ENCODE measurements at regions not wholly inside any gene's neighbourhood (a gene's known extent, or its start where the extent isn't known, plus 50 kb on each side); places are given as distances from the start of the nearest gene placed in this dataset.

GRCh38 chr4:24234288-24234848 lies 344.5 kb upstream of the PPARGC1A start:
- H3K36me3 ChIP-seq (ENCODE audit: control insufficient read depth, insufficient read depth, low read length): no peaks in the 10 kb centered on the region
- WGBS, 2 experiments (ENCODE audit: insufficient coverage in 2 of 2): no CpG with 5 or more reads among the region's 3 CpGs
- peaks cover 6% of the 10 kb centered on the region for H3K4me1 ChIP-seq (ENCODE audit: control insufficient read depth, insufficient read depth, low read length, poor library complexity, severe bottlenecking)
- H3K4me3 ChIP-seq (ENCODE audit: extremely low read depth, insufficient read depth, low read length, poor library complexity, severe bottlenecking): no peak overlapping the region
- no peaks in the 10 kb centered on the region for H3K9me3 ChIP-seq (ENCODE audit: control insufficient read depth, low read length)
- H3K27ac ChIP-seq (ENCODE audit: low read depth, low read length, severe bottlenecking): no peak overlapping the region

GRCh38 chr4:24230955-24231354 lies 341.1 kb upstream of the PPARGC1A start:
- H3K4me3 ChIP-seq (ENCODE audit: extremely low read depth, insufficient read depth, low read length, poor library complexity, severe bottlenecking): no peak overlapping the region
- H3K36me3 ChIP-seq (ENCODE audit: control insufficient read depth, insufficient read depth, low read length): no peaks in the 10 kb centered on the region
- WGBS, 2 experiments (ENCODE audit: insufficient coverage in 2 of 2): 90 to 92% methylated on average over 5 of the region's 6 CpGs
- H3K9me3 ChIP-seq (ENCODE audit: control insufficient read depth, low read length): no peaks in the 10 kb centered on the region
- peaks cover 6% of the 10 kb centered on the region for H3K4me1 ChIP-seq (ENCODE audit: control insufficient read depth, insufficient read depth, low read length, poor library complexity, severe bottlenecking)
- H3K27ac ChIP-seq (ENCODE audit: low read depth, low read length, severe bottlenecking): no peak overlapping the region

- no peak overlapping the region for H3K27ac ChIP-seq (ENCODE audit: low read depth, low read length, severe bottlenecking)
- H3K4me3 ChIP-seq (ENCODE audit: extremely low read depth, insufficient read depth, low read length, poor library complexity, severe bottlenecking): no peak overlapping the region
- no peaks in the 10 kb centered on the region for H3K9me3 ChIP-seq (ENCODE audit: control insufficient read depth, low read length)
- H3K36me3 ChIP-seq (ENCODE audit: control insufficient read depth, insufficient read depth, low read length): no peaks in the 10 kb centered on the region
- peaks cover 3% of the 10 kb centered on the region for H3K4me1 ChIP-seq (ENCODE audit: control insufficient read depth, insufficient read depth, low read length, poor library complexity, severe bottlenecking)
- WGBS, 2 experiments (ENCODE audit: insufficient coverage in 2 of 2): 82 to 93% methylated on average over 3 of the region's 4 CpGs
Measured at GRCh38 chr4:24229978-24230377, 340.1 kb upstream of the PPARGC1A start.

GRCh38 chr4:24228692-24229091 lies 338.8 kb upstream of the PPARGC1A start:
- WGBS, 2 experiments (ENCODE audit: insufficient coverage in 2 of 2): 95 to 100% methylated on average over 1 to 4 of the region's 4 CpGs
- Histone ChIP-seq H3K4me1 (ENCODE audit: control insufficient read depth, insufficient read depth, low read length, poor library complexity, severe bottlenecking) (peaks cover 3% of the 10 kb centered on the region), H3K9me3 (ENCODE audit: control insufficient read depth, low read length) (no peaks in the 10 kb centered on the region), H3K27ac (ENCODE audit: low read depth, low read length, severe bottlenecking) (no peak overlapping the region), H3K36me3 (ENCODE audit: control insufficient read depth, insufficient read depth, low read length) (no peaks in the 10 kb centered on the region), H3K4me3 (ENCODE audit: extremely low read depth, insufficient read depth, low read length, poor library complexity, severe bottlenecking) (no peak overlapping the region)

GRCh38 chr4:24226667-24227066 lies 336.8 kb upstream of the PPARGC1A start:
- no peak overlapping the region for H3K4me3 ChIP-seq (ENCODE audit: extremely low read depth, insufficient read depth, low read length, poor library complexity, severe bottlenecking)

GRCh38 chr4:24226023-24226422 lies 336.2 kb upstream of the PPARGC1A start:
- 83 to 91% methylated on average over 6 to 8 of the region's 10 CpGs for WGBS, 2 experiments (ENCODE audit: insufficient coverage in 2 of 2)
- no peaks in the 10 kb centered on the region for H3K9me3 ChIP-seq (ENCODE audit: control insufficient read depth, low read length)
- H3K27ac ChIP-seq (ENCODE audit: low read depth, low read length, severe bottlenecking): no peak overlapping the region
- no peaks in the 10 kb centered on the region for H3K36me3 ChIP-seq (ENCODE audit: control insufficient read depth, insufficient read depth, low read length)
- peaks cover 3% of the 10 kb centered on the region for H3K4me1 ChIP-seq (ENCODE audit: control insufficient read depth, insufficient read depth, low read length, poor library complexity, severe bottlenecking)
- H3K4me3 ChIP-seq (ENCODE audit: extremely low read depth, insufficient read depth, low read length, poor library complexity, severe bottlenecking): no peak overlapping the region

More at GRCh38 chr4:24226667-24227066, 336.8 kb upstream of the PPARGC1A start:
- H3K4me1 ChIP-seq (ENCODE audit: control insufficient read depth, insufficient read depth, low read length, poor library complexity, severe bottlenecking): peaks cover 3% of the 10 kb centered on the region
- H3K9me3 ChIP-seq (ENCODE audit: control insufficient read depth, low read length): no peaks in the 10 kb centered on the region
- no peak overlapping the region for H3K27ac ChIP-seq (ENCODE audit: low read depth, low read length, severe bottlenecking)
- H3K36me3 ChIP-seq (ENCODE audit: control insufficient read depth, insufficient read depth, low read length): no peaks in the 10 kb centered on the region
- 86 to 100% methylated on average over 1 to 2 of the region's 4 CpGs for WGBS, 2 experiments (ENCODE audit: insufficient coverage in 2 of 2)

GRCh38 chr4:24224446-24224845 lies 334.6 kb upstream of the PPARGC1A start:
- H3K27ac ChIP-seq (ENCODE audit: low read depth, low read length, severe bottlenecking): no peak overlapping the region
- WGBS, 2 experiments (ENCODE audit: insufficient coverage in 2 of 2): 88 to 95% methylated on average over 3 of the region's 4 CpGs
- H3K36me3 ChIP-seq (ENCODE audit: control insufficient read depth, insufficient read depth, low read length): no peaks in the 10 kb centered on the region
- no peak overlapping the region for H3K4me3 ChIP-seq (ENCODE audit: extremely low read depth, insufficient read depth, low read length, poor library complexity, severe bottlenecking)
- peaks cover 3% of the 10 kb centered on the region for H3K4me1 ChIP-seq (ENCODE audit: control insufficient read depth, insufficient read depth, low read length, poor library complexity, severe bottlenecking)
- H3K9me3 ChIP-seq (ENCODE audit: control insufficient read depth, low read length): no peaks in the 10 kb centered on the region

- Histone ChIP-seq H3K9me3 (ENCODE audit: control insufficient read depth, low read length) (no peaks in the 10 kb centered on the region), H3K27ac (ENCODE audit: low read depth, low read length, severe bottlenecking) (no peak overlapping the region), H3K4me1 (ENCODE audit: control insufficient read depth, insufficient read depth, low read length, poor library complexity, severe bottlenecking) (no peaks in the 10 kb centered on the region), H3K4me3 (ENCODE audit: extremely low read depth, insufficient read depth, low read length, poor library complexity, severe bottlenecking) (no peak overlapping the region), H3K36me3 (ENCODE audit: control insufficient read depth, insufficient read depth, low read length) (no peaks in the 10 kb centered on the region)
- WGBS, 2 experiments (ENCODE audit: insufficient coverage in 2 of 2): 76 to 78% methylated on average over 7 to 8 of the region's 8 CpGs
Measured at GRCh38 chr4:24219209-24219608, 329.4 kb upstream of the PPARGC1A start.

- Histone ChIP-seq H3K27ac (ENCODE audit: low read depth, low read length, severe bottlenecking) (no peak overlapping the region), H3K36me3 (ENCODE audit: control insufficient read depth, insufficient read depth, low read length) (no peaks in the 10 kb centered on the region), H3K4me3 (ENCODE audit: extremely low read depth, insufficient read depth, low read length, poor library complexity, severe bottlenecking) (no peak overlapping the region), H3K4me1 (ENCODE audit: control insufficient read depth, insufficient read depth, low read length, poor library complexity, severe bottlenecking) (no peaks in the 10 kb centered on the region), H3K9me3 (ENCODE audit: control insufficient read depth, low read length) (no peaks in the 10 kb centered on the region)
Measured at GRCh38 chr4:24218566-24218965, 328.7 kb upstream of the PPARGC1A start.

GRCh38 chr4:24214796-24215195 lies 324.9 kb upstream of the PPARGC1A start:
- H3K36me3 ChIP-seq (ENCODE audit: control insufficient read depth, insufficient read depth, low read length): no peaks in the 10 kb centered on the region
- H3K4me3 ChIP-seq (ENCODE audit: extremely low read depth, insufficient read depth, low read length, poor library complexity, severe bottlenecking): no peak overlapping the region
- H3K9me3 ChIP-seq (ENCODE audit: control insufficient read depth, low read length): no peaks in the 10 kb centered on the region
- 95 to 96% methylated on average over 3 of the region's 3 CpGs for WGBS, 2 experiments (ENCODE audit: insufficient coverage in 2 of 2)
- H3K27ac ChIP-seq (ENCODE audit: low read depth, low read length, severe bottlenecking): no peak overlapping the region
- H3K4me1 ChIP-seq (ENCODE audit: control insufficient read depth, insufficient read depth, low read length, poor library complexity, severe bottlenecking): no peaks in the 10 kb centered on the region

GRCh38 chr4:24213961-24214360 lies 324.1 kb upstream of the PPARGC1A start:
- Histone ChIP-seq H3K36me3 (ENCODE audit: control insufficient read depth, insufficient read depth, low read length) (no peaks in the 10 kb centered on the region), H3K27ac (ENCODE audit: low read depth, low read length, severe bottlenecking) (no peak overlapping the region), H3K4me3 (ENCODE audit: extremely low read depth, insufficient read depth, low read length, poor library complexity, severe bottlenecking) (no peak overlapping the region), H3K9me3 (ENCODE audit: control insufficient read depth, low read length) (no peaks in the 10 kb centered on the region), H3K4me1 (ENCODE audit: control insufficient read depth, insufficient read depth, low read length, poor library complexity, severe bottlenecking) (no peaks in the 10 kb centered on the region)
- 69 to 100% methylated on average over 2 to 4 of the region's 5 CpGs for WGBS, 2 experiments (ENCODE audit: insufficient coverage in 2 of 2)

All from mesodermal cell (in vitro differentiated cells).